ENCODE measurements at regions not wholly inside any gene's neighbourhood (a gene's known extent, or its start where the extent isn't known, plus 50 kb on each side); places are given as distances from the start of the nearest gene placed in this dataset.

- TF ChIP-seq OVOL2 (CRISPR knock-in tag; IDR thresholded peaks at IDR 0.05; ENCODE audit: borderline replicate concordance) (no peak), FOXK1 (CRISPR knock-in tag; IDR thresholded peaks at IDR 0.05) (no peak), ATF1 (CRISPR knock-in tag; IDR thresholded peaks at IDR 0.05) (no peak), NR3C1 (CRISPR knock-in tag; conservative IDR thresholded peaks at IDR 0.05; ENCODE audit: low read depth) (no peak)
- TF ChIP-seq, protein P1, sequence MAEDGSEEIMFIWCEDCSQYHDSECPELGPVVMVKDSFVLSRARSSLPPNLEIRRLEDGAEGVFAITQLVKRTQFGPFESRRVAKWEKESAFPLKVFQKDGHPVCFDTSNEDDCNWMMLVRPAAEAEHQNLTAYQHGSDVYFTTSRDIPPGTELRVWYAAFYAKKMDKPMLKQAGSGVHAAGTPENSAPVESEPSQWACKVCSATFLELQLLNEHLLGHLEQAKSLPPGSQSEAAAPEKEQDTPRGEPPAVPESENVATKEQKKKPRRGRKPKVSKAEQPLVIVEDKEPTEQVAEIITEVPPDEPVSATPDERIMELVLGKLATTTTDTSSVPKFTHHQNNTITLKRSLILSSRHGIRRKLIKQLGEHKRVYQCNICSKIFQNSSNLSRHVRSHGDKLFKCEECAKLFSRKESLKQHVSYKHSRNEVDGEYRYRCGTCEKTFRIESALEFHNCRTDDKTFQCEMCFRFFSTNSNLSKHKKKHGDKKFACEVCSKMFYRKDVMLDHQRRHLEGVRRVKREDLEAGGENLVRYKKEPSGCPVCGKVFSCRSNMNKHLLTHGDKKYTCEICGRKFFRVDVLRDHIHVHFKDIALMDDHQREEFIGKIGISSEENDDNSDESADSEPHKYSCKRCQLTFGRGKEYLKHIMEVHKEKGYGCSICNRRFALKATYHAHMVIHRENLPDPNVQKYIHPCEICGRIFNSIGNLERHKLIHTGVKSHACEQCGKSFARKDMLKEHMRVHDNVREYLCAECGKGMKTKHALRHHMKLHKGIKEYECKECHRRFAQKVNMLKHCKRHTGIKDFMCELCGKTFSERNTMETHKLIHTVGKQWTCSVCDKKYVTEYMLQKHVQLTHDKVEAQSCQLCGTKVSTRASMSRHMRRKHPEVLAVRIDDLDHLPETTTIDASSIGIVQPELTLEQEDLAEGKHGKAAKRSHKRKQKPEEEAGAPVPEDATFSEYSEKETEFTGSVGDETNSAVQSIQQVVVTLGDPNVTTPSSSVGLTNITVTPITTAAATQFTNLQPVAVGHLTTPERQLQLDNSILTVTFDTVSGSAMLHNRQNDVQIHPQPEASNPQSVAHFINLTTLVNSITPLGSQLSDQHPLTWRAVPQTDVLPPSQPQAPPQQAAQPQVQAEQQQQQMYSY (CRISPR knock-in tag; IDR thresholded peaks at IDR 0.05): no peak
- TF ChIP-seq, protein P2, sequence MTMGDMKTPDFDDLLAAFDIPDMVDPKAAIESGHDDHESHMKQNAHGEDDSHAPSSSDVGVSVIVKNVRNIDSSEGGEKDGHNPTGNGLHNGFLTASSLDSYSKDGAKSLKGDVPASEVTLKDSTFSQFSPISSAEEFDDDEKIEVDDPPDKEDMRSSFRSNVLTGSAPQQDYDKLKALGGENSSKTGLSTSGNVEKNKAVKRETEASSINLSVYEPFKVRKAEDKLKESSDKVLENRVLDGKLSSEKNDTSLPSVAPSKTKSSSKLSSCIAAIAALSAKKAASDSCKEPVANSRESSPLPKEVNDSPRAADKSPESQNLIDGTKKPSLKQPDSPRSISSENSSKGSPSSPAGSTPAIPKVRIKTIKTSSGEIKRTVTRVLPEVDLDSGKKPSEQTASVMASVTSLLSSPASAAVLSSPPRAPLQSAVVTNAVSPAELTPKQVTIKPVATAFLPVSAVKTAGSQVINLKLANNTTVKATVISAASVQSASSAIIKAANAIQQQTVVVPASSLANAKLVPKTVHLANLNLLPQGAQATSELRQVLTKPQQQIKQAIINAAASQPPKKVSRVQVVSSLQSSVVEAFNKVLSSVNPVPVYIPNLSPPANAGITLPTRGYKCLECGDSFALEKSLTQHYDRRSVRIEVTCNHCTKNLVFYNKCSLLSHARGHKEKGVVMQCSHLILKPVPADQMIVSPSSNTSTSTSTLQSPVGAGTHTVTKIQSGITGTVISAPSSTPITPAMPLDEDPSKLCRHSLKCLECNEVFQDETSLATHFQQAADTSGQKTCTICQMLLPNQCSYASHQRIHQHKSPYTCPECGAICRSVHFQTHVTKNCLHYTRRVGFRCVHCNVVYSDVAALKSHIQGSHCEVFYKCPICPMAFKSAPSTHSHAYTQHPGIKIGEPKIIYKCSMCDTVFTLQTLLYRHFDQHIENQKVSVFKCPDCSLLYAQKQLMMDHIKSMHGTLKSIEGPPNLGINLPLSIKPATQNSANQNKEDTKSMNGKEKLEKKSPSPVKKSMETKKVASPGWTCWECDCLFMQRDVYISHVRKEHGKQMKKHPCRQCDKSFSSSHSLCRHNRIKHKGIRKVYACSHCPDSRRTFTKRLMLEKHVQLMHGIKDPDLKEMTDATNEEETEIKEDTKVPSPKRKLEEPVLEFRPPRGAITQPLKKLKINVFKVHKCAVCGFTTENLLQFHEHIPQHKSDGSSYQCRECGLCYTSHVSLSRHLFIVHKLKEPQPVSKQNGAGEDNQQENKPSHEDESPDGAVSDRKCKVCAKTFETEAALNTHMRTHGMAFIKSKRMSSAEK (CRISPR knock-in tag; IDR thresholded peaks at IDR 0.05; ENCODE audit: borderline replicate concordance): no peak
- TF ChIP-seq, protein P3, sequence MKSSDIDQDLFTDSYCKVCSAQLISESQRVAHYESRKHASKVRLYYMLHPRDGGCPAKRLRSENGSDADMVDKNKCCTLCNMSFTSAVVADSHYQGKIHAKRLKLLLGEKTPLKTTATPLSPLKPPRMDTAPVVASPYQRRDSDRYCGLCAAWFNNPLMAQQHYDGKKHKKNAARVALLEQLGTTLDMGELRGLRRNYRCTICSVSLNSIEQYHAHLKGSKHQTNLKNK (CRISPR knock-in tag; IDR thresholded peaks at IDR 0.05): no peak
Observed at GRCh38 chr3:110859336-110859735, 212.3 kb upstream of the NECTIN3 start (continued).

DNA sequence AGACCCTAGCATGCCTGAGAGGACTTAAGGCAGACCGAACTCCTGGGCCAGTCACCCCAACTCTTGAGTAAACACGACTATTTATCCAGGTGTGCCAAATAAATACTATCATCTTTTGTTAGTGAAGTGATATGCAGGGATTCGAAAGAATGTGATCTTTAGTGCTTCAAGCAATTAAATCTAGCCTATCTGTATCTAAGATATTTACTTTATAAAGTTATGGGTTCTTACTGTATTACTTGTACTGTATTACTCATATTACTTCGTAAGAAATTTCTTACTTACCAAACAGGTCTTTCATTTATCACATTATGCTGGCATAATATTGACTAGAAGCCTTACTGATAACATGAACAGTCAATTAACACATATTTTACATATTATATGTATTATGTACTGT, 211.6 kb upstream of the NECTIN3 start:
- ATAC-seq (no peak), DNase-seq (ENCODE audit: low spot score) (no peak)
- no peaks in the 10 kb centered on the region for H3K27me3 Mint-ChIP-seq (ENCODE audit: low read depth)
- no peak overlapping the region for H3K27ac Mint-ChIP-seq
- no peak overlapping the region for H3K4me3 Mint-ChIP-seq
- ChIA-PET POLR2A (no interaction called here), CTCF (no interaction called here)
- no peaks in the 10 kb centered on the region for H3K4me1 Mint-ChIP-seq
- no peaks in the 10 kb centered on the region for H3K36me3 Mint-ChIP-seq
- TF ChIP-seq ZNF121 (CRISPR knock-in tag; IDR thresholded peaks at IDR 0.05) (no peak), SP1 (CRISPR knock-in tag; conservative IDR thresholded peaks at IDR 0.05) (no peak), ZNF138 (CRISPR knock-in tag; conservative IDR thresholded peaks at IDR 0.05) (no peak), ZNF263 (CRISPR knock-in tag; IDR thresholded peaks at IDR 0.05; ENCODE audit: low read depth) (no peak)
- H3K9me3 Mint-ChIP-seq: no peaks in the 10 kb centered on the region; the same call in 1 of the 2 replicates

DNA sequence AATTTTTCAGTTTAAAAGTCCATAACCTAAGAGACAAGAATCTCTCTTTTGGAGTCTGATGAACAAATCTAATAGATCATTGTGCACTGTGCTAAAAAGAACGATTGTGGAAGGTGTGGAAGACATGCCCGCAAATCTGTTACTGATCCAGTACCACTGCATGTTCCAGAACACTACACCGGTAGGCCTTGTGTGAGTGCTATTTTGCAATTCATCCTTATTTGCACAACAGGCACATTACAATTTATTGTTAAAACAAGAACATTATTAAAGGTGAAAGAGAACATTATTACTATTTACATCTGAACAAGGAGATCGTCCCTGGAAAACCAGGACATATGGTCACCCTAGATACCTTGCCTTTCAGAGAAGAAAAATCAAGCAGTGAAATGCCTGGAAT, 205.7 kb upstream of the NECTIN3 start:
- H3K4me1 Mint-ChIP-seq: no peaks in the 10 kb centered on the region
- ChIA-PET POLR2A (no interaction called here), CTCF (no interaction called here)
- peaks cover 11% of the 10 kb centered on the region for H3K9me3 Mint-ChIP-seq
- no peaks in the 10 kb centered on the region for H3K27me3 Mint-ChIP-seq (ENCODE audit: low read depth)
- ATAC-seq: no peak
- H3K36me3 Mint-ChIP-seq: no peaks in the 10 kb centered on the region
- no peak for DNase-seq (ENCODE audit: low spot score)
- no peak overlapping the region for H3K27ac Mint-ChIP-seq
- H3K4me3 Mint-ChIP-seq: no peak overlapping the region
- no peak for TF ChIP-seq MYBL2 (CRISPR knock-in tag; IDR thresholded peaks at IDR 0.05)
- TF ChIP-seq, protein P4, sequence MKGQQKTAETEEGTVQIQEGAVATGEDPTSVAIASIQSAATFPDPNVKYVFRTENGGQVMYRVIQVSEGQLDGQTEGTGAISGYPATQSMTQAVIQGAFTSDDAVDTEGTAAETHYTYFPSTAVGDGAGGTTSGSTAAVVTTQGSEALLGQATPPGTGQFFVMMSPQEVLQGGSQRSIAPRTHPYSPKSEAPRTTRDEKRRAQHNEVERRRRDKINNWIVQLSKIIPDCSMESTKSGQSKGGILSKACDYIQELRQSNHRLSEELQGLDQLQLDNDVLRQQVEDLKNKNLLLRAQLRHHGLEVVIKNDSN (CRISPR knock-in tag; IDR thresholded peaks at IDR 0.05): no peak
- TF ChIP-seq TEAD1 (CRISPR knock-in tag; IDR thresholded peaks at IDR 0.05): no peak
- TF ChIP-seq NR3C1 (CRISPR knock-in tag; conservative IDR thresholded peaks at IDR 0.05; ENCODE audit: low read depth): no peak
- no peak for TF ChIP-seq STAT6 (CRISPR knock-in tag; conservative IDR thresholded peaks at IDR 0.05; ENCODE audit: low read depth)
- TF ChIP-seq NFYB (CRISPR knock-in tag; conservative IDR thresholded peaks at IDR 0.05; ENCODE audit: low read depth): no peak
- no peak for TF ChIP-seq ATF1 (CRISPR knock-in tag; IDR thresholded peaks at IDR 0.05)
- no peak for TF ChIP-seq ATF6 (CRISPR knock-in tag; IDR thresholded peaks at IDR 0.05)
- TF ChIP-seq, protein P5, sequence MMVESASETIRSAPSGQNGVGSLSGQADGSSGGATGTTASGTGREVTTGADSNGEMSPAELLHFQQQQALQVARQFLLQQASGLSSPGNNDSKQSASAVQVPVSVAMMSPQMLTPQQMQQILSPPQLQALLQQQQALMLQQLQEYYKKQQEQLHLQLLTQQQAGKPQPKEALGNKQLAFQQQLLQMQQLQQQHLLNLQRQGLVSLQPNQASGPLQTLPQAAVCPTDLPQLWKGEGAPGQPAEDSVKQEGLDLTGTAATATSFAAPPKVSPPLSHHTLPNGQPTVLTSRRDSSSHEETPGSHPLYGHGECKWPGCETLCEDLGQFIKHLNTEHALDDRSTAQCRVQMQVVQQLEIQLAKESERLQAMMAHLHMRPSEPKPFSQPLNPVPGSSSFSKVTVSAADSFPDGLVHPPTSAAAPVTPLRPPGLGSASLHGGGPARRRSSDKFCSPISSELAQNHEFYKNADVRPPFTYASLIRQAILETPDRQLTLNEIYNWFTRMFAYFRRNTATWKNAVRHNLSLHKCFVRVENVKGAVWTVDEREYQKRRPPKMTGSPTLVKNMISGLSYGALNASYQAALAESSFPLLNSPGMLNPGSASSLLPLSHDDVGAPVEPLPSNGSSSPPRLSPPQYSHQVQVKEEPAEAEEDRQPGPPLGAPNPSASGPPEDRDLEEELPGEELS (CRISPR knock-in tag; IDR thresholded peaks at IDR 0.05): no peak

Data from WTC11 (cell line).